ENCODE measurements at regions not wholly inside any gene's neighbourhood (a gene's known extent, or its start where the extent isn't known, plus 50 kb on each side); places are given as distances from the start of the nearest gene placed in this dataset.

DNA sequence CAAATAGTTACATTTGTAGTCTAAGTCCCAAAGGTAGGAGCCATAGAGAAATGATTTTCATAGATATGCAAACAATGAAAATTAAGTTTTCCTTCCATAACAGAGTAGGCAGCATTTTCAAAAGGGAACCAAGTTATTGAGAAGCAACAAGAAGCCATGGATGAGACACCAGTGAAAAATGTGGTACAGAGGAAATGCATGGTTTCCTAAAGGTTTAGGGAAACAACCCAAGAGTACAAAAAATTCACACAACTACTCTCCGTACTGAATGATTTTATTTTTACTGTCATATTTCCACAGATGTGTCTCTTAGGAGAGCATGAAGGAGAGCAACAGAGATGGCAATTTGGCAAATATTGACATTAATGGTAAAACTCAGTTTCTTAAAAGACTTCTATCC, 1408.9 kb upstream of the PCDH7 start:
- TF ChIP-seq POLR2A (IDR thresholded peaks at IDR 0.05), result no peak
- TF ChIP-seq, protein P1, sequence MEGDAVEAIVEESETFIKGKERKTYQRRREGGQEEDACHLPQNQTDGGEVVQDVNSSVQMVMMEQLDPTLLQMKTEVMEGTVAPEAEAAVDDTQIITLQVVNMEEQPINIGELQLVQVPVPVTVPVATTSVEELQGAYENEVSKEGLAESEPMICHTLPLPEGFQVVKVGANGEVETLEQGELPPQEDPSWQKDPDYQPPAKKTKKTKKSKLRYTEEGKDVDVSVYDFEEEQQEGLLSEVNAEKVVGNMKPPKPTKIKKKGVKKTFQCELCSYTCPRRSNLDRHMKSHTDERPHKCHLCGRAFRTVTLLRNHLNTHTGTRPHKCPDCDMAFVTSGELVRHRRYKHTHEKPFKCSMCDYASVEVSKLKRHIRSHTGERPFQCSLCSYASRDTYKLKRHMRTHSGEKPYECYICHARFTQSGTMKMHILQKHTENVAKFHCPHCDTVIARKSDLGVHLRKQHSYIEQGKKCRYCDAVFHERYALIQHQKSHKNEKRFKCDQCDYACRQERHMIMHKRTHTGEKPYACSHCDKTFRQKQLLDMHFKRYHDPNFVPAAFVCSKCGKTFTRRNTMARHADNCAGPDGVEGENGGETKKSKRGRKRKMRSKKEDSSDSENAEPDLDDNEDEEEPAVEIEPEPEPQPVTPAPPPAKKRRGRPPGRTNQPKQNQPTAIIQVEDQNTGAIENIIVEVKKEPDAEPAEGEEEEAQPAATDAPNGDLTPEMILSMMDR (IDR thresholded peaks at IDR 0.05), result no peak

All from heart left ventricle (tissue), 13 donors.